SU-DHL-6 (cell line): ENCODE measurements at regions not wholly inside any gene's neighbourhood (a gene's known extent, or its start where the extent isn't known, plus 50 kb on each side); places are given as distances from the start of the nearest gene placed in this dataset.

Experiments
- H2AFZ ChIP-seq: fragments of 200-600 bp; sonication (generic); 2 replicates; pipeline ENCODE4 v1.6.1; 2014; ENCODE audit warnings: low read depth, mild to moderate bottlenecking, moderate library complexity, mixed read lengths, antibody characterized with exemption, low read length; ENCODE audit not compliant: severe bottlenecking
- H3F3A ChIP-seq: fragments of 200-600 bp; shearing (Covaris generic); 2 replicates; pipeline ENCODE4 v1.6.0; 2016; ENCODE audit warnings: antibody characterized with exemption, mild to moderate bottlenecking; ENCODE audit not compliant: insufficient read depth
- H3K27ac ChIP-seq: fragments of 200-600 bp; sonication (generic); 2 replicates; pipeline ENCODE4 v1.5.1; 2016; ENCODE audit warnings: low read depth, mild to moderate bottlenecking, low read length, moderate library complexity, mixed read lengths
- H3K27me3 ChIP-seq: fragments of 200-600 bp; sonication (generic), shearing (Covaris generic); 2 replicates; pipeline ENCODE4 v1.6.0; 2014; ENCODE audit warnings: mild to moderate bottlenecking, low read length
- H3K36me3 ChIP-seq: fragments of 200-600 bp; sonication (generic); 2 replicates; pipeline ENCODE4 v1.6.1; 2014; ENCODE audit warnings: mild to moderate bottlenecking, low read length, mixed read lengths
- H3K4me2 ChIP-seq: fragments of 300-600, 200-600 bp; shearing (Covaris generic), sonication (generic); 2 replicates; pipeline ENCODE4 v1.6.0; 2014; ENCODE audit warnings: low read length, low read depth, mild to moderate bottlenecking; ENCODE audit not compliant: poor library complexity, severe bottlenecking
- H3K4me3 ChIP-seq: fragments of 200-600 bp; sonication (generic); 2 replicates; pipeline ENCODE4 v1.5.1; 2014; ENCODE audit warnings: antibody characterized with exemption, low read length, mild to moderate bottlenecking, mixed read lengths; ENCODE audit not compliant: insufficient read depth, poor library complexity, severe bottlenecking
- H3K79me2 ChIP-seq: fragments of 200-600 bp; sonication (generic); 2 replicates; pipeline ENCODE4 v1.6.1; 2014; ENCODE audit warnings: mild to moderate bottlenecking, low read length, moderate library complexity; ENCODE audit not compliant: insufficient read depth
- H3K9ac ChIP-seq: fragments of 200-600 bp; sonication (generic); 2 replicates; pipeline ENCODE4 v1.7.0; 2014; ENCODE audit warnings: mild to moderate bottlenecking, low read length
- H3K9me2 ChIP-seq: fragments of 200-600 bp; sonication (generic); replicated peaks from 2 replicates; pipeline ENCODE4 v1.6.1; 2014; ENCODE audit warnings: low read length; ENCODE audit not compliant: insufficient read depth
- H3K9me3 ChIP-seq: fragments of 200-600 bp; sonication (generic); 2 replicates; pipeline ENCODE4 v1.6.1; 2014; ENCODE audit warnings: low read length, mixed read lengths; ENCODE audit not compliant: insufficient read depth
- H4K20me1 ChIP-seq: fragments of 200-600 bp; sonication (generic); 2 replicates; pipeline ENCODE4 v1.6.1; 2014; ENCODE audit warnings: low read depth, mild to moderate bottlenecking, antibody characterized with exemption, low read length, moderate library complexity, mixed read lengths
- CTCF ChIP-seq: fragments of 200-600 bp; sonication (generic); IDR thresholded peaks from one replicate; pipeline ENCODE4 v1.5.1; 2017; ENCODE audit warnings: antibody characterized with exemption, mild to moderate bottlenecking, low read length, moderate library complexity; ENCODE audit not compliant: insufficient read depth, poor library complexity, severe bottlenecking
- EZH2phosphoT487 ChIP-seq: fragments of 200-600 bp; sonication (generic), shearing (Covaris generic); conservative IDR thresholded peaks from 2 replicates; pipeline ENCODE4 v1.6.1; 2018; ENCODE audit warnings: mild to moderate bottlenecking, antibody characterized with exemption, low read length, moderate library complexity, mixed read lengths

GRCh38 chr5:52725808-52726207 is 61.9 kb upstream of the ITGA1 start:
- 0 out of 2 replicates have a peak, but pooled peaks cover 6% of the 10 kb centered on the region for H3K9me2 ChIP-seq
- no peaks in the 10 kb centered on the region for H3K9me3 ChIP-seq
- H4K20me1 ChIP-seq: no peaks in the 10 kb centered on the region
- no peak overlapping the region for H3K4me2 ChIP-seq
- H3F3A ChIP-seq: no peaks in the 10 kb centered on the region
- no peak overlapping the region for H3K9ac ChIP-seq
- H3K4me3 ChIP-seq: no peak overlapping the region
- no peak overlapping the region for H3K27ac ChIP-seq
- no peak overlapping the region for H2AFZ ChIP-seq
- no peak for TF ChIP-seq CTCF
- TF ChIP-seq EZH2phosphoT487: no peak
- H3K27me3 ChIP-seq: no peaks in the 10 kb centered on the region
- no peaks in the 10 kb centered on the region for H3K36me3 ChIP-seq
- no peaks in the 10 kb centered on the region for H3K79me2 ChIP-seq

GRCh38 chr5:52727020-52727419 is 60.7 kb upstream of the ITGA1 start:
- no peak overlapping the region for H3K27ac ChIP-seq
- H3K4me3 ChIP-seq: no peak overlapping the region
- no peaks in the 10 kb centered on the region for H3K27me3 ChIP-seq
- no peak overlapping the region for H2AFZ ChIP-seq
- H3K9me2 ChIP-seq: 0 out of 2 replicates have a peak, but pooled peaks cover 6% of the 10 kb centered on the region
- TF ChIP-seq CTCF (no peak), EZH2phosphoT487 (no peak)
- H3F3A ChIP-seq: no peaks in the 10 kb centered on the region
- H4K20me1 ChIP-seq: no peaks in the 10 kb centered on the region
- H3K9ac ChIP-seq: no peak overlapping the region
- no peaks in the 10 kb centered on the region for H3K9me3 ChIP-seq
- H3K4me2 ChIP-seq: no peak overlapping the region
- H3K79me2 ChIP-seq: no peaks in the 10 kb centered on the region
- H3K36me3 ChIP-seq: no peaks in the 10 kb centered on the region

- Histone ChIP-seq H3K36me3 (no peaks in the 10 kb centered on the region), H3K4me2 (no peak overlapping the region), H3K79me2 (no peaks in the 10 kb centered on the region), H4K20me1 (no peaks in the 10 kb centered on the region), H3K27me3 (no peaks in the 10 kb centered on the region), H3K27ac (no peak overlapping the region), H3F3A (no peaks in the 10 kb centered on the region), H2AFZ (no peak overlapping the region), H3K9me2 (0 out of 2 replicates have a peak, but pooled peaks cover 6% of the 10 kb centered on the region), H3K4me3 (no peak overlapping the region), H3K9me3 (no peaks in the 10 kb centered on the region), H3K9ac (no peak overlapping the region)
- TF ChIP-seq CTCF: no peak
- no peak for TF ChIP-seq EZH2phosphoT487
These were observed 60.1 kb upstream of the ITGA1 start for GRCh38 chr5:52727576-52727975.
